Upper lobe of left lung (tissue), 6 donors: ENCODE measurements at regions not wholly inside any gene's neighbourhood (a gene's known extent, or its start where the extent isn't known, plus 50 kb on each side); places are given as distances from the start of the nearest gene placed in this dataset.

Source experiments
- ATAC-seq, 2 donors: fragments of 200-7000 bp; cut with Tn5 transposase; one replicate each; pipeline ENCODE4 v1.9.1; 2022; ENCODE audit warnings: mild to moderate bottlenecking in 2 of 2, moderate library complexity in 2 of 2; ENCODE audit not compliant: low FRiP score in 2 of 2
- DNase-seq, 2 donors: peaks; one replicate each; pipeline ENCODE4 v3.0.0-alpha.2; 2019 to 2020
- H3K27ac ChIP-seq, 4 donors: fragments of 200-600 bp; sonication (generic); one replicate each; pipeline ENCODE4 v1.5.1; 2016 to 2019
- H3K27me3 ChIP-seq, 4 donors: fragments of 200-600 bp; sonication (generic); one replicate each; pipeline ENCODE4 v1.5.1; 2017 to 2019
- H3K36me3 ChIP-seq, 4 donors: fragments of 200-600 bp; sonication (generic); one replicate each; pipeline ENCODE4 v1.5.1; 2016 to 2019
- H3K4me1 ChIP-seq, 4 donors: fragments of 200-600 bp; sonication (generic); one replicate each; pipeline ENCODE4 v1.5.1; 2018 to 2019
- H3K4me3 ChIP-seq, 4 donors: fragments of 200-600 bp; sonication (generic); one replicate each; pipeline ENCODE4 v1.5.1; 2017 to 2019; ENCODE audit warnings: mild to moderate bottlenecking in 2 of 4, moderate library complexity in 1 of 4
- H3K9me3 ChIP-seq, 4 donors: fragments of 200-600 bp; sonication (generic); one replicate each; pipeline ENCODE4 v1.5.1; 2018 to 2019
- CTCF ChIP-seq, 6 experiments: fragments of 450-650 bp in 4 of 6; fragments of 200-600 bp in 2 of 6; sonication (generic) in 2 of 6; IDR thresholded peaks; one replicate each; pipeline ENCODE4 v1.5.1; 2016 to 2019; ENCODE audit warnings: antibody characterized with exemption in 6 of 6
- EP300 ChIP-seq, 4 donors: sonication (generic); formaldehyde crosslinking; IDR thresholded peaks; one replicate each; pipeline ENCODE4 v1.5.1; 2017; ENCODE audit warnings: antibody characterized with exemption in 4 of 4, control low read depth in 2 of 4
- POLR2A ChIP-seq, 4 donors: fragments of 450-650 bp; IDR thresholded peaks; one replicate each; pipeline ENCODE4 v1.5.1; 2016 to 2017; ENCODE audit warnings: antibody characterized with exemption in 4 of 4, mild to moderate bottlenecking in 2 of 4
- POLR2AphosphoS5 ChIP-seq, 2 donors: sonication (generic); formaldehyde crosslinking; IDR thresholded peaks; one replicate each; pipeline ENCODE4 v1.5.1; 2017; ENCODE audit warnings: antibody characterized with exemption in 2 of 2
- WGBS, 2 donors: methylation state at CpG; one replicate each; pipeline ENCODE4 v1.1.5; 2017 to 2018; 5-methylcytosine and 5-hydroxymethylcytosine counted together
- donor health status: DM: no; HTN: no; CAD: no; lungs with moderate emphysema.
- donor health status: DM: no; HTN: yes; CAD: no; lungs with severe emphysema.

- Histone ChIP-seq H3K9me3 (peaks cover 0 to 8% (median 4%) of the 10 kb centered on the region in 4 donors), H3K4me1 (no peaks in the 10 kb centered on the region), H3K27me3 (no peaks in the 10 kb centered on the region), H3K27ac (no peak overlapping the region), H3K4me3 (no peak overlapping the region), H3K36me3 (no peaks in the 10 kb centered on the region)
- DNase-seq (no peak), ATAC-seq (no peak)
- 80 to 86% methylated on average over 4 to 11 of the region's 11 CpGs for WGBS, 2 donors
- no peak for TF ChIP-seq EP300 (IDR thresholded peaks at IDR 0.05)
Observed at GRCh38 chr11:70745451-70745850, 347.1 kb downstream of the CTTN start.

GRCh38 chr11:70745941-70746340 is 347.6 kb downstream of the CTTN start:
- H3K27ac ChIP-seq: no peak overlapping the region
- DNase-seq (no peak), ATAC-seq (no peak)
- H3K4me1 ChIP-seq: no peaks in the 10 kb centered on the region
- WGBS, 2 donors: 76 to 86% methylated on average over 8 of the region's 8 CpGs
- no peak overlapping the region for H3K4me3 ChIP-seq
- no peak for TF ChIP-seq POLR2AphosphoS5 (IDR thresholded peaks at IDR 0.05)
- no peak for TF ChIP-seq CTCF (IDR thresholded peaks at IDR 0.05)
- TF ChIP-seq EP300 (IDR thresholded peaks at IDR 0.05): no peak
- TF ChIP-seq POLR2A (IDR thresholded peaks at IDR 0.05): no peak
- H3K36me3 ChIP-seq: no peaks in the 10 kb centered on the region
- H3K9me3 ChIP-seq: peaks cover under 1 to 13% (median 8%) of the 10 kb centered on the region in 4 donors
- no peaks in the 10 kb centered on the region for H3K27me3 ChIP-seq

- H3K36me3 ChIP-seq: no peaks in the 10 kb centered on the region
- H3K27ac ChIP-seq: no peak overlapping the region
- DNase-seq (no peak), ATAC-seq (no peak)
- no peaks in the 10 kb centered on the region for H3K4me1 ChIP-seq
- peaks cover 5 to 17% (median 12%) of the 10 kb centered on the region in 4 donors for H3K9me3 ChIP-seq
- TF ChIP-seq POLR2AphosphoS5 (IDR thresholded peaks at IDR 0.05): no peak
- no peak for TF ChIP-seq POLR2A (IDR thresholded peaks at IDR 0.05)
- TF ChIP-seq CTCF (IDR thresholded peaks at IDR 0.05): no peak
- no peak for TF ChIP-seq EP300 (IDR thresholded peaks at IDR 0.05)
- 83 to 85% methylated on average over 11 of the region's 11 CpGs for WGBS, 2 donors
- no peaks in the 10 kb centered on the region for H3K27me3 ChIP-seq
- no peak overlapping the region for H3K4me3 ChIP-seq
Observed at GRCh38 chr11:70746351-70746750, 348.0 kb downstream of the CTTN start.

- peaks cover 12 to 18% (median 13%) of the 10 kb centered on the region in 4 donors for H3K9me3 ChIP-seq
- 80 to 92% methylated on average over 4 of the region's 4 CpGs for WGBS, 2 donors
- no peaks in the 10 kb centered on the region for H3K36me3 ChIP-seq
- TF ChIP-seq POLR2A (IDR thresholded peaks at IDR 0.05) (no peak), CTCF (IDR thresholded peaks at IDR 0.05) (no peak), EP300 (IDR thresholded peaks at IDR 0.05) (no peak), POLR2AphosphoS5 (IDR thresholded peaks at IDR 0.05) (no peak)
- H3K27ac ChIP-seq: no peak overlapping the region
- ATAC-seq: no peak
- no peak overlapping the region for H3K4me3 ChIP-seq
- H3K4me1 ChIP-seq: no peaks in the 10 kb centered on the region
- DNase-seq: no peak
- no peaks in the 10 kb centered on the region for H3K27me3 ChIP-seq
Observed at GRCh38 chr11:70747285-70747684, 349.0 kb downstream of the CTTN start.

GRCh38 chr11:70747921-70748320 is 349.6 kb downstream of the CTTN start:
- no peak overlapping the region for H3K4me3 ChIP-seq
- peaks cover 12 to 18% (median 13%) of the 10 kb centered on the region in 4 donors for H3K9me3 ChIP-seq
- DNase-seq (no peak), ATAC-seq (no peak)
- TF ChIP-seq CTCF (IDR thresholded peaks at IDR 0.05): no peak
- TF ChIP-seq EP300 (IDR thresholded peaks at IDR 0.05): no peak
- no peak for TF ChIP-seq POLR2A (IDR thresholded peaks at IDR 0.05)
- TF ChIP-seq POLR2AphosphoS5 (IDR thresholded peaks at IDR 0.05): no peak
- WGBS, 2 donors: 78 to 85% methylated on average over 5 of the region's 5 CpGs
- H3K27ac ChIP-seq: no peak overlapping the region
- H3K36me3 ChIP-seq: no peaks in the 10 kb centered on the region
- H3K4me1 ChIP-seq: no peaks in the 10 kb centered on the region
- H3K27me3 ChIP-seq: no peaks in the 10 kb centered on the region
